Heart left ventricle (tissue), 13 donors: ENCODE measurements at regions not wholly inside any gene's neighbourhood (a gene's known extent, or its start where the extent isn't known, plus 50 kb on each side); places are given as distances from the start of the nearest gene placed in this dataset.

Source experiments
- CTCF ChIP-seq, 12 donors: fragments of 200-600 bp; sonication (generic) in 4 of 12; IDR thresholded peaks; one replicate each; pipeline versions ENCODE4 v1.5.0 to v1.8.0; 2018 to 2022; ENCODE audit warnings: antibody characterized with exemption in 12 of 12, mild to moderate bottlenecking in 5 of 12
- POLR2A ChIP-seq, 2 donors: fragments of 450-650 bp; IDR thresholded peaks; one replicate each; pipeline ENCODE4 v1.6.1; 2017; ENCODE audit warnings: antibody characterized with exemption in 2 of 2, mild to moderate bottlenecking in 2 of 2, moderate library complexity in 2 of 2
- donor health status: ischemic (EF 13 %, LVEDD 7.1; RV severe dilation, severe dysfunction).
- donor health status: DM: no; HTN: yes; CAD: no.
- donor health status: DM: no; HTN: no; CAD: no.
- donor health status: ischemic (EF 25% LVEDD 6.9; RV normal size, moderate dysfunction).
- donor health status: ischemic (EF 25% LVEDD 5.7; RV mildly dilated, moderate dysfunction).
- donor health status: ischemic (EF 35%, LVEDD 5.7; RV mildly dilated, moderate dysfunction).
- donor health status: nonischemic (EF 11% LVEDD 7.7; RV severe dilation, severe dysfunction).
- donor health status: DM: yes; HTN: yes; CAD: no.
- donor health status: PGD.
- donor health status: ischemic (EF 29% LVEDD 5.4; RV normal size, mild dysfunction).
- donor health status: nonischemic (EF 23%, LVEDD 6.1; RV moderate dilation, normal function).

GRCh38 chr2:41137031-41137430 lies 685.1 kb upstream of the SLC8A1 start:
- no peak for TF ChIP-seq CTCF (IDR thresholded peaks at IDR 0.05)
- no peak for TF ChIP-seq POLR2A (IDR thresholded peaks at IDR 0.05)
